Naive thymus-derived CD4-positive, alpha-beta T cell (primary cell): ENCODE measurements at regions not wholly inside any gene's neighbourhood (a gene's known extent, or its start where the extent isn't known, plus 50 kb on each side); places are given as distances from the start of the nearest gene placed in this dataset.

Source experiments
- ATAC-seq: fragments of 150-1000 bp; cut with Tn5 transposase; 2 replicates; pipeline ENCODE4 v1.10.0; 2021; ENCODE audit warnings: mild to moderate bottlenecking, moderate library complexity
- CTCF ChIA-PET: fragments of 350-600 bp; sonication (Branson Sonifier 250); formaldehyde crosslinking; loops from one replicate; lab custom pipeline; 2021; ENCODE audit warnings: antibody characterized with exemption; lab: Charles Lee
- POLR2A ChIA-PET: fragments of 350-600 bp; sonication (Branson Sonifier 250); formaldehyde crosslinking; loops from one replicate; lab custom pipeline; 2021; ENCODE audit warnings: antibody characterized with exemption, inconsistent platforms; lab: Charles Lee
- DNase-seq, 9 donors: peaks; one replicate each; pipeline versions ENCODE4 v3.0.0 to v3.0.0-alpha.2; 2020 to 2022; ENCODE audit warnings: mixed read lengths in 1 of 9
- H3K27ac ChIP-seq: one replicate; pipeline ENCODE4 v1.7.0; 2013; ENCODE audit warnings: mild to moderate bottlenecking, low read depth, low read length, moderate library complexity
- H3K27me3 ChIP-seq, 2 donors: one replicate each; pipeline ENCODE4 v1.7.0; 2013; ENCODE audit warnings: low read length in 2 of 2, mild to moderate bottlenecking in 2 of 2, moderate library complexity in 2 of 2; ENCODE audit not compliant: control insufficient read depth in 2 of 2, insufficient read depth in 2 of 2
- H3K36me3 ChIP-seq, 3 experiments: 1 replicate in 2 of 3; 2 replicates in 1 of 3; pipeline ENCODE4 v1.7.0; 2013; ENCODE audit warnings: low read length in 3 of 3, mild to moderate bottlenecking in 3 of 3, moderate library complexity in 1 of 3; ENCODE audit not compliant: insufficient read depth in 3 of 3, control insufficient read depth in 2 of 3
- H3K4me1 ChIP-seq, 2 donors: one replicate each; pipeline ENCODE4 v1.7.0; 2013; ENCODE audit warnings: low read length in 2 of 2, mild to moderate bottlenecking in 2 of 2, moderate library complexity in 1 of 2; ENCODE audit not compliant: control insufficient read depth in 2 of 2, insufficient read depth in 2 of 2
- H3K4me3 ChIP-seq: 2 replicates; pipeline ENCODE4 v1.7.0; 2013; ENCODE audit warnings: mild to moderate bottlenecking, low read length
- H3K9me3 ChIP-seq, 3 experiments: 1 replicate in 2 of 3; 2 replicates in 1 of 3; pipeline ENCODE4 v1.7.0; 2013; ENCODE audit warnings: low read length in 3 of 3; ENCODE audit not compliant: control insufficient read depth in 2 of 3
- H3K27ac Mint-ChIP-seq, 9 donors: one replicate each; pipeline ENCODE4 v1.8.0; 2020 to 2022; ENCODE audit warnings: mixed read lengths in 9 of 9, mild to moderate bottlenecking in 8 of 9, moderate library complexity in 5 of 9, inconsistent platforms in 2 of 9
- H3K27me3 Mint-ChIP-seq, 5 donors: one replicate each; pipeline ENCODE4 v1.8.0; 2021 to 2022; ENCODE audit warnings: mixed read lengths in 5 of 5, mild to moderate bottlenecking in 1 of 5
- H3K36me3 Mint-ChIP-seq, 5 donors: one replicate each; pipeline ENCODE4 v1.8.0; 2020 to 2022; ENCODE audit warnings: mixed read lengths in 5 of 5, mild to moderate bottlenecking in 3 of 5, inconsistent platforms in 1 of 5
- H3K4me1 Mint-ChIP-seq, 7 donors: one replicate each; pipeline ENCODE4 v1.8.0; 2020 to 2022; ENCODE audit warnings: mixed read lengths in 7 of 7, mild to moderate bottlenecking in 3 of 7, inconsistent platforms in 1 of 7
- H3K4me3 Mint-ChIP-seq, 10 donors: one replicate each; pipeline ENCODE4 v1.8.0; 2020 to 2022; ENCODE audit warnings: mild to moderate bottlenecking in 10 of 10, mixed read lengths in 10 of 10, moderate library complexity in 6 of 10, inconsistent platforms in 2 of 10
- H3K9me3 Mint-ChIP-seq, 11 donors: one replicate each; pipeline ENCODE4 v1.8.0; 2020 to 2022; ENCODE audit warnings: mixed read lengths in 11 of 11, mild to moderate bottlenecking in 4 of 11, inconsistent platforms in 1 of 11, moderate library complexity in 1 of 11
- intact Hi-C, 2 donors: fragments of 100-400 bp; cut with micrococcal nuclease; formaldehyde crosslinking; loops; one replicate each; pipeline ENCODE4 v1.15.1; 2023

DNA sequence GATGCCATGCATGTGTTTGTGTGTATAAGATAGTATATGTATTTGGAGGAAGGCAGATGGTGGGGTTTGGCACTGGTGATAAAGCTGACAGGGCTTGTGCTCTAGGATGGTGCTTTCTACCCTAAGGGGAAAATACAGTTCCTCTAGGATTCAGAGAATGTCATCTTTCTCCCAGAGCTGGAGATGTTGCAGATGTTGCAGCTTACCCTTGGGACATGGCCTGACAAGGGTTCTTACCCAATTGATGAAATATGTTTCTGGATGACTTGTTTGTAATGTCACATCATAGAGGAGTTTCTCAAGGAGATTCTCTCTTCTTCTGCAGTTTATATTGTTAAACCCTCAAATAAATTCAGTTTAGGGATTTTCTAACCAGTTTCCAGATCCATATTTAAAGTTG lies 52.5 kb upstream of the PITX2 start:
- Mint-ChIP-seq H3K9me3 (peaks cover 0 to 5% (median 0%) of the 10 kb centered on the region in 11 donors), H3K4me3 (no peak overlapping the region), H3K4me1 (no peaks in the 10 kb centered on the region), H3K27ac (no peak overlapping the region), H3K27me3 (peaks cover 3 to 28% (median 21%) of the 10 kb centered on the region in 5 donors), H3K36me3 (no peaks in the 10 kb centered on the region)
- H3K27ac ChIP-seq, result no peak overlapping the region
- H3K9me3 ChIP-seq, result no peaks in the 10 kb centered on the region
- H3K27me3 ChIP-seq, result no peaks in the 10 kb centered on the region
- intact Hi-C loops, result no loop called here
- H3K4me1 ChIP-seq, result no peaks in the 10 kb centered on the region
- H3K36me3 ChIP-seq, result no peaks in the 10 kb centered on the region
- no peak overlapping the region for H3K4me3 ChIP-seq
- DNase-seq (no peak), ATAC-seq (no peak)
- POLR2A ChIA-PET, result no interaction called here
- CTCF ChIA-PET, result no interaction called here

DNA sequence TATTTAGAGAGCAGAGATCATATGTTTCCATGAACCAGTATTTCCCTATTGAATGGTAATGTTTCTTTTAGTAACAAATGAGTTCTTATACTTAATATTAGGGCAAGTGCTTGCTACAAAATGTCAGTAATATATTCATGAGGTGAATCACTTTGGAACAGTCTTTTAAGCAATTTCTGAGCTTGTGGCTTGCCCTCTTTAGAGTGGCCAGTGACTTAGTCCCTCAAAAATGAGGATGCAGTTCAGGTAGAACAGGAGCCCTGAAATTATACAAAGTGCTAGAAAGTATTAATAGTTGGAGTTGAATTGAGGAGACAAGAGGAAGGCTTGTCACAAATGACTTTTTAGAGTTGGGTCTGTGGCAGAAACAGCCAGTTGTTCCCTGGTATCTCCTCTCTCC lies 53.4 kb upstream of the PITX2 start:
- Histone ChIP-seq H3K4me3 (no peak overlapping the region), H3K27ac (no peak overlapping the region), H3K27me3 (no peaks in the 10 kb centered on the region), H3K9me3 (no peaks in the 10 kb centered on the region), H3K36me3 (no peaks in the 10 kb centered on the region), H3K4me1 (no peaks in the 10 kb centered on the region)
- H3K4me1 Mint-ChIP-seq, result no peaks in the 10 kb centered on the region
- H3K27ac Mint-ChIP-seq, result no peak overlapping the region
- peaks cover 0 to 5% (median 0%) of the 10 kb centered on the region in 11 donors for H3K9me3 Mint-ChIP-seq
- ATAC-seq, result no peak
- H3K4me3 Mint-ChIP-seq, result no peak overlapping the region
- H3K36me3 Mint-ChIP-seq, result no peaks in the 10 kb centered on the region
- CTCF ChIA-PET, result no interaction called here
- DNase-seq, result no peak
- peaks cover 3 to 28% (median 22%) of the 10 kb centered on the region in 5 donors for H3K27me3 Mint-ChIP-seq
- POLR2A ChIA-PET, result no interaction called here
- intact Hi-C loops, result no loop called here

DNA sequence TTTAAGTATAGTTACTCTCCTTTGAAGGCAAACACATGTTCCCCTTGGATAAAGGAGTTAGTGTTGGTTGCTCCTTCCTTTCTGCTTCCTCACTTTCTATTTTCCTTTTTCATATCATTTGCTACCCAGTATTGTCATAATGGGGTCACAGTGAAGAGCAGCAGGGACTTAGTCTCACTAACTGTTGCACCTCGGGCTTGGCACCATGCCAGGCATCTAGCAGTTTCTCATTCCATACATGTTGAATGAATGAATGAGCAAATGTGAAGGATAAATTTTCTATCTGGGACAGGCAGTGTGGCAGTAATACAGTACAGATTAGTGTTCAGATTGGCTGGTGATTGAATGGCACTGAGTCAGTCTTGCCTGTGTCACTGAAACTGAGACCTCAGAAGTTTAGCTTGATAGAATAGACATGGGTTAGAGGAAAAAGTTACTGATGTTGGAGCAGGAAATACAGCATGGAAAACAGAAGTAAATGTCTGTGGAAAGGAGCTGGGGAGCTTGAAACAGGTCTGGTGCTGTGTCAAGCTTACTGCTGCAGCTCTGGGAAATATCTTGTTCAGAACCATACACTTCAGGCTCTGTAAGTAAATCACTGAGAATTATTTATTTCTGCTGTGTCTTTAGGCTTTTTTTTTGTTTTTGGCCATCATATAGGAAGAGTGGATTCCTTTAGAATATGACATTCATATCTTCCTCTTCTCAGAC lies 55.8 kb upstream of the PITX2 start:
- no peak for DNase-seq

DNA sequence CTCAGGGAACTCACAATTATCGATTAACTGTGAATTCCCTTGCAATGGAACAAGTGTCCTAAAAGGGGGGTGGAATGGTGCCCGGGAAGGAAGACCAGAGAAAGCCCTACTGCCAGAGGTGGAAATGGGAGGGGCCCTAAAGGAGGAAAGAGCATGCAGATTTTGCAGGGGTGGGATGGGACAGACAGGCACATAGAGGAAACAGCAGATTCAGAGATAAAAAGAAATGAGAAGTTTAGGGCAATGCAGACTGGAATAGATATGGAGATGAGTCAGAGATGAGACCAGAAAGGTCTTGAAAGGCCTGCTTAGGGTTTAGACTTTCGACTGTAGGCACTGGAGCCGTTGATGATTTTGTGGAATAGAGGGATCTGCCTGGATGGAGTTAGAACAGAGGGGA lies 57.4 kb upstream of the PITX2 start:
- H3K36me3 Mint-ChIP-seq, result no peaks in the 10 kb centered on the region
- H3K4me1 Mint-ChIP-seq, result no peaks in the 10 kb centered on the region
- intact Hi-C loops, result no loop called here
- CTCF ChIA-PET, result no interaction called here
- Histone ChIP-seq H3K9me3 (no peaks in the 10 kb centered on the region), H3K27me3 (no peaks in the 10 kb centered on the region), H3K4me1 (no peaks in the 10 kb centered on the region), H3K4me3 (no peak overlapping the region), H3K36me3 (no peaks in the 10 kb centered on the region), H3K27ac (no peak overlapping the region)
- ATAC-seq (no peak), DNase-seq (no peak)
- H3K27ac Mint-ChIP-seq, result no peak overlapping the region
- POLR2A ChIA-PET, result no interaction called here
- peaks cover 3 to 24% (median 20%) of the 10 kb centered on the region in 5 donors for H3K27me3 Mint-ChIP-seq
- peaks cover 0 to 9% (median 0%) of the 10 kb centered on the region in 11 donors for H3K9me3 Mint-ChIP-seq
- no peak overlapping the region for H3K4me3 Mint-ChIP-seq

More for the DNA sequence above, 55.8 kb upstream of the PITX2 start:
- Mint-ChIP-seq H3K9me3 (peaks cover 0 to 7% (median 0%) of the 10 kb centered on the region in 11 donors), H3K4me3 (no peak overlapping the region), H3K36me3 (no peaks in the 10 kb centered on the region), H3K27ac (no peak overlapping the region), H3K27me3 (peaks cover 3 to 24% (median 20%) of the 10 kb centered on the region in 5 donors), H3K4me1 (no peaks in the 10 kb centered on the region)
- no peak overlapping the region for H3K27ac ChIP-seq
- no peak overlapping the region for H3K4me3 ChIP-seq
- ChIA-PET CTCF (no interaction called here), POLR2A (no interaction called here)
- intact Hi-C loops, result no loop called here
- H3K9me3 ChIP-seq, result no peaks in the 10 kb centered on the region
- no peaks in the 10 kb centered on the region for H3K27me3 ChIP-seq
- ATAC-seq, result no peak
- no peaks in the 10 kb centered on the region for H3K4me1 ChIP-seq
- no peaks in the 10 kb centered on the region for H3K36me3 ChIP-seq

DNA sequence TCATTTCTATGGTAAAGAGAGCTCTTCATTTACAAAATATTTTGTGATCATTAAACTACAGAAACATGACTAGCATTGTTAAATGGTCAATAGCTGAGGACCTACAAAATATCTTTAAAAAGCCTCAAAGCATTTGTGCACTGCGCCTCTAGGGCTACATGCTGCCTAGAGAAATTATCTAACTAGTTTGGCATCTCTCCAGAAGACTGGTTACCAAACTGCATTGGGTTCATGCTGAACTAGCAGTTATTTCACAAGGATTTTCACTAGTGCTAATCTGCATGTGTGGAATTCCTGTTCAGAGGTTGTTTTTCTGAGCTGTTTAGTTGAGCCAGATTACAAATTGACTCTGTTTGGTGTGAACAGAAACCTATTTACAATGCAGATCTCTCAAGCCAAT lies 58.5 kb upstream of the PITX2 start:
- no peaks in the 10 kb centered on the region for H3K4me1 ChIP-seq
- no peaks in the 10 kb centered on the region for H3K9me3 ChIP-seq
- Mint-ChIP-seq H3K36me3 (no peaks in the 10 kb centered on the region), H3K9me3 (peaks cover 0 to 9% (median 0%) of the 10 kb centered on the region in 11 donors), H3K4me3 (no peak overlapping the region), H3K27ac (no peak overlapping the region), H3K4me1 (no peaks in the 10 kb centered on the region), H3K27me3 (peaks cover 3 to 24% (median 20%) of the 10 kb centered on the region in 5 donors)
- no peaks in the 10 kb centered on the region for H3K36me3 ChIP-seq
- intact Hi-C loops, result no loop called here
- no peak for DNase-seq
- ATAC-seq, result no peak
- no peaks in the 10 kb centered on the region for H3K27me3 ChIP-seq
- POLR2A ChIA-PET, result no interaction called here
- CTCF ChIA-PET, result no interaction called here
- no peak overlapping the region for H3K27ac ChIP-seq
- H3K4me3 ChIP-seq, result no peak overlapping the region

DNA sequence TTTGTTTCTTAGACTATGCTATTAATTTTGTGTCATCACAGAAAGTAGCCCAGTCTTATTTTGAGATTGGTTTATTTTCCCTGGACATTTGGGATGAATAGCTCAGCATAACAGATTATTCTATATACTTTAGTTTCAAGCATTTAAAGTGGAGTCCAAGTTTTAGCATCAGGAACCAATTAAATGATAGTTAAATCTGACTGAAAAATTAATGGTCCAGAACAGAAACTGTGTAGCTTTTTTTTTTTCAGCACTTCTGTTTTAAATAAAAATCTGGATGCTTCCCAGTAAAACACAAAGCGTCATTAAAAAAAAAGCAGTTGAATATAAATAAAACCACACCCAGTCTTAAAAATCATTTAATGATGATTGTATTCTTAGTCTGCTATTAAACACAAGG lies 59.4 kb upstream of the PITX2 start:
- Mint-ChIP-seq H3K36me3 (no peaks in the 10 kb centered on the region), H3K27me3 (peaks cover 0 to 24% (median 20%) of the 10 kb centered on the region in 5 donors), H3K27ac (no peak overlapping the region), H3K4me3 (no peak overlapping the region), H3K4me1 (no peaks in the 10 kb centered on the region), H3K9me3 (peaks cover 0 to 8% (median 0%) of the 10 kb centered on the region in 11 donors)
- CTCF ChIA-PET, result no interaction called here
- Histone ChIP-seq H3K27ac (no peak overlapping the region), H3K4me1 (no peaks in the 10 kb centered on the region), H3K4me3 (no peak overlapping the region), H3K9me3 (no peaks in the 10 kb centered on the region), H3K27me3 (no peaks in the 10 kb centered on the region), H3K36me3 (no peaks in the 10 kb centered on the region)
- POLR2A ChIA-PET, result no interaction called here
- ATAC-seq (no peak), DNase-seq (no peak)
- intact Hi-C loops, result no loop called here

DNA sequence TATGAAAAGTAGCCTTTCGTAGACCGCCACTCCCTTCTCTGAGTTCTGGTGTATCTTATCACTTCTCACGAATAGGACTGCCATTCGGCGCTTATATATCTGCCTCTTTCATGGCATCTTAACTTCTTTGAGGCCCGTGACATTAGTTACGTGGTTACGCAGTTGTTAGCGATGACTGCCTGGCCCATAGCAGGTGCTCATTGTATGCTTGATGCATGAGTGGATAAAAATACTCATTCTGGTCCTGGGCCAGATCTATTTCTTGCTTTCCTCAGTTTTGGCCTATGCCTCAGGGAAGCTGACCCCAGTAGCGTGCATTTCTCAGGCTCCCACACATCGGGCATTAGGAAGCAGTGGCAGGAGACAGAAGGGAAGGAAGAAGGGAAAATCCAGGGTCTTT lies 60.7 kb upstream of the PITX2 start:
- intact Hi-C loops, result no loop called here
- H3K4me3 Mint-ChIP-seq, result no peak overlapping the region
- POLR2A ChIA-PET, result no interaction called here
- Histone ChIP-seq H3K4me1 (no peaks in the 10 kb centered on the region), H3K27me3 (no peaks in the 10 kb centered on the region), H3K27ac (no peak overlapping the region), H3K4me3 (no peak overlapping the region), H3K36me3 (no peaks in the 10 kb centered on the region), H3K9me3 (no peaks in the 10 kb centered on the region)
- H3K27me3 Mint-ChIP-seq, result peaks cover 0 to 20% (median 15%) of the 10 kb centered on the region in 5 donors
- ATAC-seq, result no peak
- CTCF ChIA-PET, result no interaction called here
- H3K27ac Mint-ChIP-seq, result no peak overlapping the region
- H3K36me3 Mint-ChIP-seq, result no peaks in the 10 kb centered on the region
- DNase-seq, result no peak
- H3K9me3 Mint-ChIP-seq, result peaks cover 0 to 7% (median 0%) of the 10 kb centered on the region in 11 donors
- H3K4me1 Mint-ChIP-seq, result no peaks in the 10 kb centered on the region
